Spleen (tissue), 11 donors: ENCODE measurements at regions not wholly inside any gene's neighbourhood (a gene's known extent, or its start where the extent isn't known, plus 50 kb on each side); places are given as distances from the start of the nearest gene placed in this dataset.

Experiments used
- DNase-seq: peaks from one replicate; pipeline ENCODE4 v3.0.0-alpha.2; 2020
- H3K27ac ChIP-seq, 8 donors: fragments of 200-600 bp; sonication (generic) in 7 of 8; 1 replicate in 4 of 8; 2 replicates in 4 of 8; pipeline versions ENCODE4 v1.5.0 to v1.8.0; 2016 to 2021; ENCODE audit warnings: inconsistent platforms in 4 of 8, mild to moderate bottlenecking in 4 of 8, moderate library complexity in 1 of 8
- H3K27me3 ChIP-seq, 7 donors: fragments of 200-600 bp; sonication (generic) in 6 of 7; replicated peaks in 1 of 7; 1 replicate in 4 of 7; 2 replicates in 3 of 7; pipeline versions ENCODE4 v1.5.0 to v1.8.0; 2016 to 2021; ENCODE audit warnings: inconsistent platforms in 3 of 7, mild to moderate bottlenecking in 1 of 7
- H3K36me3 ChIP-seq, 6 donors: fragments of 200-600 bp; sonication (generic) in 5 of 6; 1 replicate in 4 of 6; 2 replicates in 2 of 6; pipeline versions ENCODE4 v1.5.0 to v1.8.0; 2016 to 2021; ENCODE audit warnings: inconsistent platforms in 2 of 6
- H3K4me1 ChIP-seq, 6 donors: fragments of 200-600 bp; sonication (generic) in 5 of 6; 1 replicate in 3 of 6; 2 replicates in 3 of 6; pipeline versions ENCODE4 v1.5.0 to v1.8.0; 2016 to 2021; ENCODE audit warnings: inconsistent platforms in 3 of 6
- H3K4me3 ChIP-seq, 8 donors: fragments of 200-600 bp; sonication (generic) in 7 of 8; 1 replicate in 4 of 8; 2 replicates in 4 of 8; pipeline versions ENCODE4 v1.5.0 to v1.8.0; 2016 to 2021; ENCODE audit warnings: inconsistent platforms in 4 of 8, mild to moderate bottlenecking in 4 of 8, moderate library complexity in 2 of 8
- H3K9me3 ChIP-seq, 8 donors: fragments of 200-600 bp; sonication (generic) in 7 of 8; 1 replicate in 4 of 8; 2 replicates in 4 of 8; pipeline versions ENCODE4 v1.5.0 to v1.8.0; 2016 to 2021; ENCODE audit warnings: inconsistent platforms in 4 of 8
- CTCF ChIP-seq, 11 experiments: fragments of 200-600 bp in 7 of 11; fragments of 450-650 bp in 4 of 11; sonication (generic) in 4 of 11; IDR thresholded peaks in 8 of 11; conservative IDR thresholded peaks in 3 of 11; 1 replicate in 7 of 11; 2 replicates in 4 of 11; pipeline versions ENCODE4 v1.4.0 to v1.8.0; 2016 to 2021; ENCODE audit warnings: antibody characterized with exemption in 11 of 11, inconsistent platforms in 4 of 11, mild to moderate bottlenecking in 1 of 11
- POLR2A ChIP-seq, 3 donors: fragments of 450-650 bp; IDR thresholded peaks; one replicate each; pipeline ENCODE4 v1.5.1; 2017; ENCODE audit warnings: antibody characterized with exemption in 3 of 3, mild to moderate bottlenecking in 1 of 3
- POLR2AphosphoS5 ChIP-seq, 3 donors: sonication (generic); formaldehyde crosslinking; IDR thresholded peaks; one replicate each; pipeline ENCODE4 v1.5.1; 2017; ENCODE audit warnings: antibody characterized with exemption in 3 of 3
- WGBS, 5 donors: extraction: QIAGEN DNeasy Blood & Tissue Kit in 3 of 5; methylation state at CpG; one replicate each; pipeline versions ENCODE4 v1.1.5 to v1.1.7; 2013 to 2018; 5-methylcytosine and 5-hydroxymethylcytosine counted together
- intact Hi-C: fragments of 100-400 bp; cut with DNase I; formaldehyde crosslinking; loops from one replicate; pipeline ENCODE4 v1.15.0; 2023; ENCODE audit warnings: low total_unique reads
- donor health status: healthy with polysubstance abuse.
- donor health status: DM: no; HTN: no; CAD: no; lungs with moderate emphysema.
- donor health status: DM: no; HTN: no; CAD: no.
- donor health status: Bipolar disorder and iron deficiency.
- donor health status: healthy.
- donor health status: DM: no; HTN: no; CAD: no.
- donor health status: DM: yes; HTN: yes; CAD: no.

DNA sequence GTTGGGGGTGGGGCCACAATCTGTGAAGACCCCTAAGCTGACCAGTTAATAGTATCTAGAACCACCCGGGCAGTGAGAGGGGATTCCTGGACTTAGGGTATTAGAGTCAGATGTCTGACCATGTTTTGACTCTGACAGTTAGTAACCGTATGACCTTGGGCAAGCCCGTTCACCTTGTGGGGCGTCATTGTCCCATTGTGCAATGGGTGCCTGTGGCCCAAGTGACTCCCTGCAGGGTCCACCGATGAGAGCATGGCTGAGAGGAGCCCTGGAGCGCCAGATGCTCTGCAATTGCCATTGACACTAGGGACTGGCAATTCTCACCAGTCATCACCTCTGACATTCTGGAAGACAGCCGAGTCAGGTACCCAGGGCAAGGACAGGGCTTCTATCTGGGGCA, 225.9 kb upstream of the CSF3R start:
- DNase-seq = no peak
- no peak for TF ChIP-seq POLR2AphosphoS5 (IDR thresholded peaks at IDR 0.05)
- no peak for TF ChIP-seq POLR2A (IDR thresholded peaks at IDR 0.05)
- TF ChIP-seq CTCF (IDR thresholded peaks at IDR 0.05 in 8 of 11, conservative IDR thresholded peaks at IDR 0.05 in 3 of 11) = no peak

DNA sequence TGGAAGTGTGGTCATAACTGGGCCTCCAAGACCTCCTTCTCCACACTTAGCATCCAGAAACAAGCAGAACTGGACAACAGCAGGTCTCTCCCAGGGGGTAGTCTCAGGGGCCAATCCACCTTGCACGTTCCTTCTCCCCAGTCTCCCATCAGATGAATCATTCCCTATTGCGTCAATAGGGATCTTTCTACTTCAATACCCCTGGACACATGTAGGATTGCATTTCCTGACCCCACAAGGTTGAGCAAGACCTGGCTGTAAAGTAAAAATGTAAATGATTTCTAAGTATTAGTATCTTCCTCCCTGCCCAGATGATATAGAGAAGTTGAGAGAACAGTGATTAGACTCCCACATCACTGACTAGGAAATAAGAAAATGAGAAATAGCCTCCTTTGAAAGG, 224.5 kb upstream of the CSF3R start:
- H3K27me3 ChIP-seq = peaks cover 0 to 100% (median 20%) of the 10 kb centered on the region in 7 donors
- H3K4me3 ChIP-seq = no peak overlapping the region
- intact Hi-C loops = loop anchor here (10.0 kb wide), 1 partner anchor 328 kb away; the partner anchor contains the start of gene GRIK3
- DNase-seq = no peak
- no peaks in the 10 kb centered on the region for H3K36me3 ChIP-seq
- H3K27ac ChIP-seq = no peak overlapping the region
- H3K9me3 ChIP-seq = no peaks in the 10 kb centered on the region
- H3K4me1 ChIP-seq = peaks cover 0 to 7% (median 5%) of the 10 kb centered on the region in 6 donors
- no peak for TF ChIP-seq CTCF (IDR thresholded peaks at IDR 0.05 in 8 of 11, conservative IDR thresholded peaks at IDR 0.05 in 3 of 11)
- no peak for TF ChIP-seq POLR2AphosphoS5 (IDR thresholded peaks at IDR 0.05)
- TF ChIP-seq POLR2A (IDR thresholded peaks at IDR 0.05) = no peak
- WGBS, 5 donors = 57 to 78% (median 68%) methylated on average over 2 of the region's 2 CpGs

More for the DNA sequence above, 225.9 kb upstream of the CSF3R start:
- Histone ChIP-seq H3K27ac (no peak overlapping the region), H3K4me3 (no peak overlapping the region), H3K27me3 (peaks cover 0 to 100% (median 30%) of the 10 kb centered on the region in 7 donors), H3K9me3 (no peaks in the 10 kb centered on the region), H3K4me1 (peaks cover 0 to 6% (median 4%) of the 10 kb centered on the region in 6 donors), H3K36me3 (no peaks in the 10 kb centered on the region)
- intact Hi-C loops = loop anchor here (10.0 kb wide), 1 partner anchor 326 kb away; the partner anchor contains the start of gene GRIK3
- 79 to 91% (median 84%) methylated on average over 4 to 7 of the region's 7 CpGs for WGBS, 5 donors

GRCh38 chr1:36706416-36706815, 223.7 kb upstream of the CSF3R start:
- no peak for DNase-seq
- Histone ChIP-seq H3K27ac (no peak overlapping the region), H3K36me3 (no peaks in the 10 kb centered on the region), H3K4me1 (peaks cover 0 to 7% (median 5%) of the 10 kb centered on the region in 6 donors), H3K27me3 (peaks cover 0 to 92% (median 20%) of the 10 kb centered on the region in 7 donors), H3K9me3 (no peaks in the 10 kb centered on the region), H3K4me3 (no peak overlapping the region)
- intact Hi-C loops = loop anchor here (10.0 kb wide), 1 partner anchor 328 kb away; the partner anchor contains the start of gene GRIK3
- WGBS, 5 donors = 13 to 30% (median 24%) methylated on average over 10 of the region's 10 CpGs
- TF ChIP-seq POLR2AphosphoS5 (IDR thresholded peaks at IDR 0.05) (no peak), POLR2A (IDR thresholded peaks at IDR 0.05) (no peak), CTCF (IDR thresholded peaks at IDR 0.05 in 8 of 11, conservative IDR thresholded peaks at IDR 0.05 in 3 of 11) (no peak)

GRCh38 chr1:36705629-36706028, 222.9 kb upstream of the CSF3R start:
- WGBS, 5 donors = 45 to 67% (median 56%) methylated on average over 4 of the region's 4 CpGs
- Histone ChIP-seq H3K36me3 (no peaks in the 10 kb centered on the region), H3K4me3 (no peak overlapping the region), H3K4me1 (peaks cover 0 to 7% (median 5%) of the 10 kb centered on the region in 6 donors), H3K27me3 (peaks cover 0 to 87% (median 20%) of the 10 kb centered on the region in 7 donors), H3K27ac (no peak overlapping the region), H3K9me3 (no peaks in the 10 kb centered on the region)
- DNase-seq = no peak
- TF ChIP-seq POLR2AphosphoS5 (IDR thresholded peaks at IDR 0.05) = no peak
- TF ChIP-seq POLR2A (IDR thresholded peaks at IDR 0.05) = no peak
- peak in 1 of 11 experiments; percentile 10 for TF ChIP-seq CTCF (IDR thresholded peaks at IDR 0.05 in 8 of 11, conservative IDR thresholded peaks at IDR 0.05 in 3 of 11)
- intact Hi-C loops = loop anchor here (10.0 kb wide), 1 partner anchor 329 kb away; the partner anchor contains the start of gene GRIK3
